GM04503 (cell line): ENCODE measurements at regions not wholly inside any gene's neighbourhood (a gene's known extent, or its start where the extent isn't known, plus 50 kb on each side); places are given as distances from the start of the nearest gene placed in this dataset.

Experiments
- DNase-seq: peaks from one replicate; pipeline ENCODE4 v3.0.0-alpha.2; 2012; ENCODE audit warnings: low read depth

- no peak for DNase-seq
Measured at GRCh38 chr7:41878309-41879295, 175.7 kb upstream of the INHBA start.

- DNase-seq, result no peak
Measured at GRCh38 chr7:41877118-41877517, 174.2 kb upstream of the INHBA start.

GRCh38 chr7:41875513-41875912, 172.6 kb upstream of the INHBA start:
- no peak for DNase-seq

GRCh38 chr7:41874201-41874785, 171.4 kb upstream of the INHBA start:
- DNase-seq, result no peak

- DNase-seq, result no peak
Measured at GRCh38 chr7:41873741-41874140, 170.9 kb upstream of the INHBA start.

GRCh38 chr7:41872966-41873365, 170.1 kb upstream of the INHBA start:
- DNase-seq, result no peak

- DNase-seq, result no peak
Measured at GRCh38 chr7:41870461-41871138, 167.7 kb upstream of the INHBA start.

GRCh38 chr7:41869997-41870396, 167.1 kb upstream of the INHBA start:
- no peak for DNase-seq

- DNase-seq, result no peak
Measured at GRCh38 chr7:41869596-41869995, 166.7 kb upstream of the INHBA start.

- DNase-seq, result no peak
Measured at GRCh38 chr7:41869091-41869490, 166.2 kb upstream of the INHBA start.

- no peak for DNase-seq
Measured at GRCh38 chr7:41867639-41868280, 164.9 kb upstream of the INHBA start.

GRCh38 chr7:41862261-41862660, 159.4 kb upstream of the INHBA start:
- DNase-seq, result no peak

GRCh38 chr7:41861642-41862041, 158.8 kb upstream of the INHBA start:
- no peak for DNase-seq

GRCh38 chr7:41858201-41858600, 155.3 kb upstream of the INHBA start:
- DNase-seq, result no peak

GRCh38 chr7:41855798-41856197, 152.9 kb upstream of the INHBA start:
- no peak for DNase-seq

- no peak for DNase-seq
Measured at GRCh38 chr7:41847606-41848005, 144.7 kb upstream of the INHBA start.

GRCh38 chr7:41847151-41847550, 144.3 kb upstream of the INHBA start:
- DNase-seq, result no peak

GRCh38 chr7:41842956-41843355, 140.1 kb upstream of the INHBA start:
- no peak for DNase-seq

- no peak for DNase-seq
Measured at GRCh38 chr7:41837916-41838315, 135.0 kb upstream of the INHBA start.

- DNase-seq, result no peak
Measured at GRCh38 chr7:41835976-41836530, 133.2 kb upstream of the INHBA start.

GRCh38 chr7:41834805-41835694, 132.2 kb upstream of the INHBA start:
- DNase-seq, result no peak
